Stimulated activated naive B cell treated with anti-CD40 and anti-IgM and Interleukin-4, amounts not matched to agents 10 μg/mL and 1 μg/mL and 100 μg/mL, for 72 hours (primary cell): ENCODE measurements at regions not wholly inside any gene's neighbourhood (a gene's known extent, or its start where the extent isn't known, plus 50 kb on each side); places are given as distances from the start of the nearest gene placed in this dataset.

Experiments
- ATAC-seq, 2 donors: fragments of 150-1000 bp; cut with Tn5 transposase; replicated peaks; 2 replicates each; pipeline ENCODE4 v1.10.0; 2021; ENCODE audit warnings: moderate library complexity in 1 of 2
- DNase-seq: peaks from one replicate; pipeline ENCODE4 v3.0.0; 2021
- H3K27ac Mint-ChIP-seq: one replicate; pipeline ENCODE4 v1.8.0; 2022; ENCODE audit warnings: mild to moderate bottlenecking, mixed read lengths
- H3K27me3 Mint-ChIP-seq, 2 donors: one replicate each; pipeline ENCODE4 v1.8.0; 2022; ENCODE audit warnings: mixed read lengths in 2 of 2
- H3K36me3 Mint-ChIP-seq, 2 donors: one replicate each; pipeline ENCODE4 v1.8.0; 2022; ENCODE audit warnings: mixed read lengths in 2 of 2, mild to moderate bottlenecking in 1 of 2
- H3K4me1 Mint-ChIP-seq, 2 donors: one replicate each; pipeline ENCODE4 v1.8.0; 2022; ENCODE audit warnings: mixed read lengths in 2 of 2, mild to moderate bottlenecking in 1 of 2
- H3K4me3 Mint-ChIP-seq, 2 donors: one replicate each; pipeline ENCODE4 v1.8.0; 2022; ENCODE audit warnings: mild to moderate bottlenecking in 2 of 2, mixed read lengths in 2 of 2, moderate library complexity in 1 of 2
- H3K9me3 Mint-ChIP-seq, 2 donors: one replicate each; pipeline ENCODE4 v1.8.0; 2022; ENCODE audit warnings: mixed read lengths in 2 of 2, mild to moderate bottlenecking in 1 of 2

GRCh38 chr10:10432296-10433035 lies 585.2 kb upstream of the CELF2 start:
- Mint-ChIP-seq H3K4me3 (no peak overlapping the region), H3K27me3 (peaks cover 0 to 6% of the 10 kb centered on the region in 2 donors), H3K9me3 (peaks cover 0 to 2% of the 10 kb centered on the region in 2 donors), H3K4me1 (no peaks in the 10 kb centered on the region), H3K27ac (no peak overlapping the region), H3K36me3 (no peaks in the 10 kb centered on the region)
- DNase-seq (no peak), ATAC-seq (no peak)

DNA sequence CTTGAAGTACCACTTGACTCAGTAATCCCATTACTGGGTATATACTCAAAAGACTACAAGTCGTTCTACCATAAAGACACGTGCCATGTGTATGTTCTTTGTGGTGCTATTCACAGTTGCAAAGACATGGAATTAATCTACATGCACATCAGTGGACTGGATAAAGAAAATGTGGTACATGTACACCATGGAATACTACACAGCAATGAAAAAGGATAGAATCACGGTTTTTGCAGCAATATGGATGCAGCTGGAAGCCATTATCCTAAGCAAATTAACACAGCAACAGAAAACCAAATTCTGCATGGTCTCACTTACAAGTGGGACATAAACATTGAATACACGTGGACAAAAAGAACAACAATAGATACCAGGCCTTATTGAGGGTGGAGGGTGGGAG lies 583.4 kb upstream of the CELF2 start:
- peaks cover 0 to 2% of the 10 kb centered on the region in 2 donors for H3K9me3 Mint-ChIP-seq
- no peaks in the 10 kb centered on the region for H3K36me3 Mint-ChIP-seq
- no peak for DNase-seq
- no peak overlapping the region for H3K27ac Mint-ChIP-seq
- peaks cover 0 to 6% of the 10 kb centered on the region in 2 donors for H3K27me3 Mint-ChIP-seq
- no peak for ATAC-seq
- no peaks in the 10 kb centered on the region for H3K4me1 Mint-ChIP-seq
- no peak overlapping the region for H3K4me3 Mint-ChIP-seq

DNA sequence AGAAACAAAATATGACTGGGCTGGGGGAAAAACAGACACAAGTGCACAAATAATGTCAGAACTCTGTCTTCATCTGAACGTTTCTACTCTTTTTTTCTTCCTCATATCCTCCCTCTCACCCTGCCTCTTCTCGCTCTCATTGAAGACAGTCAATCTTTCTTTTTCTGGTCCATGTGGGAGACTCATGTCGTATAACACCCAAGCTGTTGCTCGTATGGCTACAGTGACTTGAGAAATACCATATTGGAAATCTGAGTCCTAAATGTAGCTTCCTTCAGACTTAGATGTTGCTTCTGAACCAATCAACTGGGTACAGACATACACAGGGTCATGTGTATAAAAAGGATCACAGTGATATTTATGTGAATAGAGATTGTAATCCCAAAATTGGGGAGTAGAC lies 579.8 kb upstream of the CELF2 start:
- Mint-ChIP-seq H3K27ac (no peak overlapping the region), H3K4me3 (no peak overlapping the region), H3K9me3 (peaks cover 0 to 2% of the 10 kb centered on the region in 2 donors), H3K36me3 (no peaks in the 10 kb centered on the region), H3K4me1 (no peaks in the 10 kb centered on the region), H3K27me3 (peaks cover 0 to 6% of the 10 kb centered on the region in 2 donors)
- ATAC-seq, result no peak
- no peak for DNase-seq

DNA sequence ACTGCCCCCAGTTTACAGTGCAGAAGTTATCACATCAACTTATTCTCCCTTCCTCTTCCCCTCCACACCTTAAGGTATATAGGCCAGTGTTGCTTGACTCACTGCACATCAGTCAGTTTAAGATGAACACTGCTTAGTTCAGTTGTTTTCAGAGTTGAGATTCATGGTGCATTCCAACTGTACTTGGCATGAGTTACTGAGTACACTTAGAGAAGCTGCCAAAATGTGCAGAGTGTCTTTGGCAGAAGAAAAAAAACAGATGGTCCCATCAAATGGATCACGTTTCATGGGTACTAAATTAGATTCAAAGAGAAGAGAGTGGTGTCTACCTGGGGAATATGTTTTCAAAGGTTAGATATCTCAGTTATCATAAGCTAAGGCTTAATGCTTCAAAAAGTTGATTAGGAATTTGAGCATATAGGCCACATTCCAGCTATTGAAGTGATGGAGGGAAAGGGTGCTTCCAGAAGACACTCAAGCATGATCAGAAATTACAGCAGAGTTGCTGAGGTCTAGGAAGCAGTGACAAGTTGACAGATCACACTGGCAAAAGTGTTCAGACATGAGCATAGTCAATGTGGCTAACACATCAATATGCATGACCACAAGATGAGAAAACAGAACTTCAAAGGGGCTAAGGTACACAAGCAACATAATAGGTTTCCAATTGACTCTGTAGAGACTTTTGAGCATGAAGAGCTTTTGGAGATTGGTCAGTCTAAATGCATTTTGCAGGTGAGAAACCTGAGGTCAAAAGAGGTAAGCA lies 579.2 kb upstream of the CELF2 start:
- DNase-seq, result no peak
- H3K27ac Mint-ChIP-seq, result no peak overlapping the region
- no peaks in the 10 kb centered on the region for H3K4me1 Mint-ChIP-seq
- peaks cover 0 to 6% of the 10 kb centered on the region in 2 donors for H3K27me3 Mint-ChIP-seq
- no peak overlapping the region for H3K4me3 Mint-ChIP-seq
- peaks cover 0 to 2% of the 10 kb centered on the region in 2 donors for H3K9me3 Mint-ChIP-seq
- no peaks in the 10 kb centered on the region for H3K36me3 Mint-ChIP-seq
- no peak for ATAC-seq

DNA sequence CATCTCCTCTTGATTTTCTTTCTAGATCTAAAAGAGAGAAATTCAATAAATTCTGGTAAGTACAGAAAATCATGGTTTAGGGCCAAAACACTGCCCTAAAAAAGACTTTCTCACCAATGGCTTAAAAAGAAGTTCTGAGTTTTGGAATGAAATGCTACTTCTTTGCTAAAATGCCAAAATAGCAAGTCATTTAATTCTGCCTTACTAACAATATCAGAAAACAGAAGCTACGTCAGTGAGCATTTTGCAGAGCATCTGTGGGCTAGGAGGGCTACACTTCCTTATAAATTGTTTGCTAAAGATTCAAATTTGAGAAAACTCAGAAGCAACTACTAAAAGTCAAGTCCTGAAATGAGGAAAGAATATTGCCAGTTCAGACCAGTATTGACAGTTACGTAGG lies 560.8 kb upstream of the CELF2 start:
- no peak overlapping the region for H3K27ac Mint-ChIP-seq
- no peak for ATAC-seq
- H3K27me3 Mint-ChIP-seq, result no peaks in the 10 kb centered on the region
- no peaks in the 10 kb centered on the region for H3K4me1 Mint-ChIP-seq
- no peak for DNase-seq
- H3K4me3 Mint-ChIP-seq, result no peak overlapping the region
- no peaks in the 10 kb centered on the region for H3K36me3 Mint-ChIP-seq
- peaks cover 0 to 2% of the 10 kb centered on the region in 2 donors for H3K9me3 Mint-ChIP-seq

GRCh38 chr10:10460451-10460850 lies 557.2 kb upstream of the CELF2 start:
- no peaks in the 10 kb centered on the region for H3K27me3 Mint-ChIP-seq
- no peak overlapping the region for H3K27ac Mint-ChIP-seq
- H3K4me3 Mint-ChIP-seq, result no peak overlapping the region
- DNase-seq, result no peak
- ATAC-seq, result no peak
- H3K36me3 Mint-ChIP-seq, result no peaks in the 10 kb centered on the region
- H3K9me3 Mint-ChIP-seq, result no peaks in the 10 kb centered on the region
- no peaks in the 10 kb centered on the region for H3K4me1 Mint-ChIP-seq

- Mint-ChIP-seq H3K27me3 (no peaks in the 10 kb centered on the region), H3K36me3 (no peaks in the 10 kb centered on the region), H3K4me3 (no peak overlapping the region), H3K9me3 (no peaks in the 10 kb centered on the region), H3K27ac (no peak overlapping the region), H3K4me1 (no peaks in the 10 kb centered on the region)
- DNase-seq (no peak), ATAC-seq (no peak)
Measured at GRCh38 chr10:10462151-10462941, 555.3 kb upstream of the CELF2 start.

GRCh38 chr10:10471758-10472157 lies 545.9 kb upstream of the CELF2 start:
- peaks cover 10 to 11% of the 10 kb centered on the region in 2 donors for H3K9me3 Mint-ChIP-seq
- no peak for DNase-seq
- no peak overlapping the region for H3K27ac Mint-ChIP-seq
- no peaks in the 10 kb centered on the region for H3K36me3 Mint-ChIP-seq
- no peak for ATAC-seq
- no peaks in the 10 kb centered on the region for H3K27me3 Mint-ChIP-seq
- no peak overlapping the region for H3K4me3 Mint-ChIP-seq
- no peaks in the 10 kb centered on the region for H3K4me1 Mint-ChIP-seq

DNA sequence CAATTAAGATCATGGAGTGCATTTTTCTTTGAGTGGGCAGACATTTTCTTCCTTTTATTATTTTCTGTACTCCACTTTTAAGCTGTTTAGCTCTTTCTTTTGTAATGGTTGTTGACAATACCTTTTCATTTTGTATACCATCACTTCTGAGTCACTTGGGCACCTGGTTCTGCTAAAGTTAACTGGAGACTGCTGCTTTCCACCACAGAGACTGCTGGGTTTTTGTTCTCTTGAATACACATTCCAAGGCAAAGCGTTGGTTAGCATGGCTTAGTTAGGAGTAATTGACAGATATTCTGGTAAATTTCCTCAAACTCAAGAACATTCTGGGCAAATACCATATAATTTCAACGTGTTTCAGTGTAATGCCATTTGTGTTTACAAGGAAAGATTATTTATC lies 541.9 kb upstream of the CELF2 start:
- Mint-ChIP-seq H3K9me3 (peaks cover 8 to 11% of the 10 kb centered on the region in 2 donors), H3K4me3 (no peak overlapping the region), H3K36me3 (no peaks in the 10 kb centered on the region), H3K27me3 (peaks cover 0 to 7% of the 10 kb centered on the region in 2 donors), H3K27ac (no peak overlapping the region), H3K4me1 (no peaks in the 10 kb centered on the region)
- no peak for DNase-seq
- ATAC-seq, result no peak

GRCh38 chr10:10477844-10478243 lies 539.8 kb upstream of the CELF2 start:
- H3K4me1 Mint-ChIP-seq, result no peaks in the 10 kb centered on the region
- H3K9me3 Mint-ChIP-seq, result peaks cover 3 to 6% of the 10 kb centered on the region in 2 donors
- no peak for ATAC-seq
- H3K27ac Mint-ChIP-seq, result no peak overlapping the region
- H3K4me3 Mint-ChIP-seq, result no peak overlapping the region
- H3K36me3 Mint-ChIP-seq, result no peaks in the 10 kb centered on the region
- no peak for DNase-seq
- peaks cover 7 to 15% of the 10 kb centered on the region in 2 donors for H3K27me3 Mint-ChIP-seq

DNA sequence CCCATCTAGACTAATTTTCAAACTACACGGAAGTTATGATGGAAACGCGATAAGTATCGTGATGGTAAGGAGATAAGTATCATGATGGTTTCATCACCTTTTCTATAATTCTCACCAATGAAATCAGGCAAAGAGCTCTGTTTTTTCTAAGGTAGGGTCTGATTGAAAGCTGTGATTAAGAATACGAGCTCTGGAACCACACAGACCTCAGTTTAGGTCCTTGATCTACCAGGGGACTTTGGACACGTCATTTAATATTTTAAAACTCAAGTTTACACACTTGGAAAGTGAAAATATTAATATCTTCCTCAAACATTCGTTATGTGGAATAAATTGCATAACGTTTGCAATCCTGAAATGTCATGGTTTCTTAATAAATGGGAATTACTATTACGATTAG lies 538.2 kb upstream of the CELF2 start:
- no peak overlapping the region for H3K4me3 Mint-ChIP-seq
- H3K9me3 Mint-ChIP-seq, result no peaks in the 10 kb centered on the region
- peaks cover 0 to 1% of the 10 kb centered on the region in 2 donors for H3K4me1 Mint-ChIP-seq
- H3K36me3 Mint-ChIP-seq, result no peaks in the 10 kb centered on the region
- no peak for ATAC-seq
- H3K27me3 Mint-ChIP-seq, result peaks cover 7 to 15% of the 10 kb centered on the region in 2 donors
- no peak for DNase-seq
- H3K27ac Mint-ChIP-seq, result no peak overlapping the region

DNA sequence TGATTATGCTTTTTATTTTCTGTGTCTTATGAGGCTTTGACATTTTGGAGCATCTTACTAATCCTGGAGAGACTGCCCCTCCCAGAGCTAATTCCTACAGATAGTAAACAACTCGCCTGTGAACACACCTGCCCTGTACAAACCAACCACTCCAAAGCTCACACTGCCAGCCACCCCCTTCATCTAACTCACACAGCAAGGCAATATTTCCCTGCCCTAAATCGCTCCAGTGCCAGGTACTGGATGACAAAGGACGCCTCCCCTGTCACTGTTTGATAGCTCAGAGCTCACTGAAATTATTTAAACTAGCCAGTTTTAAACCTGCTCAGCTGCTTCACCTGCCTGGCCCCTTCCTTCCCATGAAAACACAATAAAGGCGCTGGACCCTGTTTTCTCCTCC lies 535.1 kb upstream of the CELF2 start:
- ATAC-seq (no peak), DNase-seq (no peak)
- no peaks in the 10 kb centered on the region for H3K9me3 Mint-ChIP-seq
- H3K27me3 Mint-ChIP-seq, result peaks cover 7 to 15% of the 10 kb centered on the region in 2 donors
- H3K36me3 Mint-ChIP-seq, result no peaks in the 10 kb centered on the region
- peaks cover 0 to 1% of the 10 kb centered on the region in 2 donors for H3K4me1 Mint-ChIP-seq
- no peak overlapping the region for H3K27ac Mint-ChIP-seq
- H3K4me3 Mint-ChIP-seq, result no peak overlapping the region

DNA sequence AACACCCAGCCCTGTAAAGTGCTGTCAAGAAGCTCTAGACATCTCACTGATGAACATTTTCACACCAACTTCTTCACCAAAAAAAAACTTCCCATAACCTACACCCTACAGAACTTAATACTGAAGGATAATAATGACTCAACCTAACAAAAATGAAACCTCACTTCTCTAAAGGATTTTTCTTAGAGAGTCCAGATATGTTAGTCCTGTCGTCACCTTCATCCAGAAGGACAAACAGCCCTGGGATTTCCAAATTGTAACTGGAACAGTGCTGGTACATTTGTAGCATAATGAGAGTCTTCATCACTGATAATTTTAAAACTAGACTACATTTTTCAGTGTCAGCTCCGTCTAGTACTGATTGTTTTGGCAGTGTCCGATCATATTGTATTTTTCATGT lies 528.6 kb upstream of the CELF2 start:
- Mint-ChIP-seq H3K4me1 (peaks cover 0 to 1% of the 10 kb centered on the region in 2 donors), H3K9me3 (peaks cover 0 to 1% of the 10 kb centered on the region in 2 donors), H3K4me3 (no peak overlapping the region), H3K36me3 (no peaks in the 10 kb centered on the region), H3K27ac (no peak overlapping the region), H3K27me3 (peaks cover 0 to 11% of the 10 kb centered on the region in 2 donors)
- DNase-seq (no peak), ATAC-seq (no peak)

DNA sequence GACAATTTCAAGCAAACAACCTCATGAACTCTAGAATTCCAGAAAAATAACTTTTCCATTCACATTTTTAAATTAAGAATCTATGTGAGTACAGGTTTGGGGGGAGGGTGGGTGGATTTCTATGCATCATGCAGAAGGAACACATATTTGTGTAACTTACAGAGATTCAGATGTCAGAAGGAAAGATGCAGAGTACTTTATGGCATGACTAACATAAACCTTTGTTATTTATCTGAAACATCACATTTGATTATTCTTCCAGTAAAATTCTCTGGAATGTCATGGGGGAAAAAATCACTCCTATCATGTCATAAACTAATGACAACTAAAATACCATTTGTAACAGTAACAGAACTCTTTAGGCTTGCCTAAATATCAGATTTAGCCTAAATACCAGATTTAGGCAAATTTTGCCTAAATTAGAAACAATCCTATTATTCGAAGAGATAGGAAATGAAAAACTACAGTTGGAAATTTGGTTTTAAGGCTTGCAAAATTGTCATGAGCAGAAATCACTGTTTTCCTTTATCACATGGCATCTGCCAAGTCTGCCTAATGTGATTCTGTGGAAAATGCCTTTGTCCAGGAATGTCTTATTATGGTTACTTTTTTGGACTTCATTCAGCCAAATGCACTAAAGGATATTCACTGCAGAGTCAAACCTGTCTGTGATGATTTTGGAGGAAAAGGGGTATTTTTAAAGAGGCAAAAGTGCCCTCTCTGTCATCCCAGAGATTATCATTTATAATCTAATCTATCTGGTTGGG lies 527.7 kb upstream of the CELF2 start:
- Mint-ChIP-seq H3K9me3 (peaks cover 0 to 1% of the 10 kb centered on the region in 2 donors), H3K27me3 (peaks cover 0 to 11% of the 10 kb centered on the region in 2 donors), H3K27ac (no peak overlapping the region), H3K4me3 (no peak overlapping the region), H3K36me3 (no peaks in the 10 kb centered on the region), H3K4me1 (no peaks in the 10 kb centered on the region)
- DNase-seq, result no peak
- no peak for ATAC-seq
